SK-N-SH treated with all-trans-retinoic acid at 6 μM for 48 hours (cell line): ENCODE measurements at regions not wholly inside any gene's neighbourhood (a gene's known extent, or its start where the extent isn't known, plus 50 kb on each side); places are given as distances from the start of the nearest gene placed in this dataset.

Experiments used
- ATAC-seq: fragments of 200-7000 bp; cut with Tn5 transposase; 3 replicates; pipeline ENCODE4 v1.9.1; 2020; ENCODE audit warnings: mild to moderate bottlenecking, moderate library complexity
- ARNTL ChIP-seq: fragments of 450-650 bp; formaldehyde crosslinking; IDR thresholded peaks from 2 replicates; pipeline ENCODE4 v1.5.0; 2020; ENCODE audit warnings: low read depth, mild to moderate bottlenecking, moderate library complexity, borderline replicate concordance
- CSDC2 ChIP-seq: fragments of 250-450 bp; sonication (Bioruptor Pico); IDR thresholded peaks from 2 replicates; pipeline ENCODE4 v1.5.0; 2020; ENCODE audit warnings: mild to moderate bottlenecking, moderate library complexity
- ESRRG ChIP-seq: fragments of 250-450 bp; sonication (Bioruptor Pico); IDR thresholded peaks from 2 replicates; pipeline ENCODE4 v1.6.1; 2021; ENCODE audit warnings: mild to moderate bottlenecking
- GLIS3 ChIP-seq: fragments of 250-450 bp; sonication (Bioruptor Pico); IDR thresholded peaks from 2 replicates; pipeline ENCODE4 v1.5.0; 2020; ENCODE audit warnings: mild to moderate bottlenecking, moderate library complexity
- ISL1 ChIP-seq: fragments of 250-450 bp; sonication (Bioruptor Pico); IDR thresholded peaks from 2 replicates; pipeline ENCODE4 v2.1.2; 2022; ENCODE audit warnings: mild to moderate bottlenecking, moderate library complexity
- OSR1 ChIP-seq: fragments of 250-450 bp; sonication (Bioruptor Pico); IDR thresholded peaks from 2 replicates; pipeline ENCODE4 v1.8.0; 2022; ENCODE audit warnings: moderate library complexity, mild to moderate bottlenecking, inconsistent platforms
- PPARA ChIP-seq: fragments of 250-450 bp; sonication (Bioruptor Pico); IDR thresholded peaks from 2 replicates; pipeline ENCODE4 v1.5.0; 2020; ENCODE audit warnings: mild to moderate bottlenecking, borderline replicate concordance
- RARB ChIP-seq: fragments of 250-450 bp; sonication (Bioruptor Pico); IDR thresholded peaks from 2 replicates; pipeline ENCODE4 v1.8.0; 2021; ENCODE audit warnings: mild to moderate bottlenecking, moderate library complexity
- SNAI2 ChIP-seq: fragments of 250-450 bp; sonication (Bioruptor Pico); IDR thresholded peaks from 2 replicates; pipeline ENCODE4 v1.5.0; 2020; ENCODE audit warnings: mild to moderate bottlenecking, moderate library complexity
- TCF4 ChIP-seq: fragments of 250-450 bp; sonication (Bioruptor Pico); IDR thresholded peaks from 2 replicates; pipeline ENCODE4 v1.8.0; 2021; ENCODE audit warnings: mild to moderate bottlenecking, moderate library complexity, borderline replicate concordance
- TOX ChIP-seq: fragments of 250-450 bp; sonication (Bioruptor Pico); IDR thresholded peaks from 2 replicates; pipeline ENCODE4 v1.8.0; 2021; ENCODE audit warnings: mild to moderate bottlenecking, moderate library complexity, borderline replicate concordance
- ZC3H10 ChIP-seq: fragments of 250-450 bp; sonication (Bioruptor Pico); IDR thresholded peaks from 2 replicates; pipeline ENCODE4 v1.5.1; 2021; ENCODE audit warnings: mild to moderate bottlenecking, moderate library complexity
- ZFP3 ChIP-seq: fragments of 250-450 bp; sonication (Bioruptor Pico); IDR thresholded peaks from 2 replicates; pipeline ENCODE4 v1.5.0; 2020; ENCODE audit warnings: mild to moderate bottlenecking, moderate library complexity
- ZFP30 ChIP-seq: fragments of 450-650 bp; formaldehyde crosslinking; IDR thresholded peaks from 2 replicates; pipeline ENCODE4 v1.5.0; 2022; ENCODE audit warnings: mild to moderate bottlenecking, moderate library complexity
- ZNF565 ChIP-seq: fragments of 450-650 bp; formaldehyde crosslinking; conservative IDR thresholded peaks from 2 replicates; pipeline ENCODE4 v1.5.0; 2020; ENCODE audit warnings: low read depth, mild to moderate bottlenecking, moderate library complexity
- ZNF70 ChIP-seq: fragments of 450-650 bp; formaldehyde crosslinking; IDR thresholded peaks from 2 replicates; pipeline ENCODE4 v1.5.0; 2020; ENCODE audit warnings: mild to moderate bottlenecking, moderate library complexity
- ZNF8 ChIP-seq: fragments of 450-650 bp; formaldehyde crosslinking; IDR thresholded peaks from 2 replicates; pipeline ENCODE4 v1.5.0; 2020; ENCODE audit warnings: mild to moderate bottlenecking, moderate library complexity
- TF ChIP-seq, protein P1 (sequence below): fragments of 250-450 bp; sonication (Bioruptor Pico); IDR thresholded peaks from 2 replicates; pipeline ENCODE4 v1.8.0; 2021; ENCODE audit warnings: low read depth, mild to moderate bottlenecking, moderate library complexity, borderline replicate concordance
- TF ChIP-seq, protein P2 (sequence below): fragments of 250-450 bp; sonication (Bioruptor Pico); IDR thresholded peaks from 2 replicates; pipeline ENCODE4 v1.8.0; 2020; ENCODE audit warnings: mild to moderate bottlenecking, moderate library complexity, borderline replicate concordance
- TF ChIP-seq, protein P3 (sequence below): fragments of 250-450 bp; sonication (Bioruptor Pico); IDR thresholded peaks from 2 replicates; pipeline ENCODE4 v1.5.0; 2020; ENCODE audit warnings: mild to moderate bottlenecking, moderate library complexity
- TF ChIP-seq, protein P4 (sequence below): fragments of 250-450 bp; sonication (Bioruptor Pico); IDR thresholded peaks from 2 replicates; pipeline ENCODE4 v1.5.1; 2021; ENCODE audit warnings: mild to moderate bottlenecking, moderate library complexity

DNA sequence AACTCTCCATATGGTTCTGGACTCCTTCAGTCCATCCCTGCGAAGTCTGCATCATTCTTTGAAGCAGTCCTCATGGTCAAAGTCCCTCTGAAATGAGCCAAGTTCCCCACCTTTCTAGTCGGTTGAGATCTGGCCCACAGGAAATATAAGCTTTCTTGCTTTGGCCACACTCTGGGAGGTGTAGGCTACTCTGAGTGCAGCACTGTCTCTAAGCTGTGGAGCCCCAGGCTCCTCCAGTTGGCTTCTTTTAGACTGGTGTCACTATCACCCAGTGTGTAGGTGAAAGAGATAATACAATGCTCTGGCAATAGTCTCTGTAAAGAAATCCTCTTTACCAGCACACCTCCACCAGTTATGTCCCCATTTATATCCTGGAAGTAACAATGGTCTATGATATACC lies 486.5 kb upstream of the KLF12 start (continued):
- TF ChIP-seq, protein P1, sequence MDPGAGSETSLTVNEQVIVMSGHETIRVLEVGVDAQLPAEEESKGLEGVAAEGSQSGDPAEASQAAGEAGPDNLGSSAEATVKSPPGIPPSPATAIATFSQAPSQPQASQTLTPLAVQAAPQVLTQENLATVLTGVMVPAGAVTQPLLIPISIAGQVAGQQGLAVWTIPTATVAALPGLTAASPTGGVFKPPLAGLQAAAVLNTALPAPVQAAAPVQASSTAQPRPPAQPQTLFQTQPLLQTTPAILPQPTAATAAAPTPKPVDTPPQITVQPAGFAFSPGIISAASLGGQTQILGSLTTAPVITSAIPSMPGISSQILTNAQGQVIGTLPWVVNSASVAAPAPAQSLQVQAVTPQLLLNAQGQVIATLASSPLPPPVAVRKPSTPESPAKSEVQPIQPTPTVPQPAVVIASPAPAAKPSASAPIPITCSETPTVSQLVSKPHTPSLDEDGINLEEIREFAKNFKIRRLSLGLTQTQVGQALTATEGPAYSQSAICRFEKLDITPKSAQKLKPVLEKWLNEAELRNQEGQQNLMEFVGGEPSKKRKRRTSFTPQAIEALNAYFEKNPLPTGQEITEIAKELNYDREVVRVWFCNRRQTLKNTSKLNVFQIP (CRISPR knock-in tag), result no peak
- TF ChIP-seq OSR1 (no peak), ZNF565 (CRISPR knock-in tag) (no peak), ZNF8 (CRISPR knock-in tag) (no peak), ESRRG (CRISPR knock-in tag) (no peak), ZNF70 (CRISPR knock-in tag) (no peak), TCF4 (no peak)

DNA sequence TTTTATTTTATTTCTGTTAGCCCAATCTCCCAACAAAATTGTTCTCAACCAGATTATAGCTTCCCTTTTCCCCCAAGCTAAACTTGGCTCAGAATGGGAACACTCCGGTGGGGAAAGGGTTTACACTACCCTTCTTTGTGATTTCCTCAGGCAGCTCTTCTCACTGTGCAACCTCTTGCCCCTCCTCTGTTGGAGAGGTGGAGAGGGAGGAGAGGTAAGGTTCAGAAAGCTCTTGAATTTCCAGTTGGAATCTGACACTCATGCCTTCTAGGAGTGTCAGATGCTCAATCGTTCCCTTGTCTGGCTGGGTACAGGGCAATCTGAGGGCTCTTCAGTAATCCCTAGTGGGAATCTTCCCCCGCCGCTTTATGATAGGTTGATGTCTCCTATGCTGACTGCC lies 486.1 kb upstream of the KLF12 start:
- no peak for ATAC-seq
- TF ChIP-seq ZNF70 (CRISPR knock-in tag), result no peak
- TF ChIP-seq CSDC2 (CRISPR knock-in tag), result no peak
- TF ChIP-seq TCF4, result no peak
- TF ChIP-seq TOX, result no peak
- no peak for TF ChIP-seq SNAI2 (CRISPR knock-in tag)
- TF ChIP-seq ARNTL (CRISPR knock-in tag), result no peak
- no peak for TF ChIP-seq PPARA
- TF ChIP-seq, protein P1 (CRISPR knock-in tag), result no peak
- TF ChIP-seq GLIS3, result no peak
- no peak for TF ChIP-seq ZFP3
- TF ChIP-seq, all 23 proteins: peak for 0

DNA sequence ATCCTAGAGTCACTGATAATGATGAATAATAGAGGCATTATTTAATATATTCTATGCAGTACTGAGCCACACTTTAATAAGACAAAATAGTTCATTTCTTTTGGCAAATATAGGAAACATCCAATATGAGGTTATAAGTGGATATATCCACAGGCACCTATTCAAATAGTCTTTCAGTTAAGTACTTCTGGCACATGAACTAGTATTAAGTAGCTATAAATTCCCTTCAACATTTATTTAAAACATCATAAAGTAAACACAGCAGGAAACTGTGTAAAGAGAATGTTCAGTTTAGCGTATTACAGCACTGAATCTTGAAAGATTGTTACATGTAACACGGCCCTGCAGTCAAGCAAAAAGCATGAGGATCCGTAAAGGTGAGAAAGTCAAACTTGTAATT lies 463.3 kb upstream of the KLF12 start:
- no peak for TF ChIP-seq OSR1
- TF ChIP-seq ZFP30, result no peak
- TF ChIP-seq PPARA, result no peak
- ATAC-seq, result no peak

DNA sequence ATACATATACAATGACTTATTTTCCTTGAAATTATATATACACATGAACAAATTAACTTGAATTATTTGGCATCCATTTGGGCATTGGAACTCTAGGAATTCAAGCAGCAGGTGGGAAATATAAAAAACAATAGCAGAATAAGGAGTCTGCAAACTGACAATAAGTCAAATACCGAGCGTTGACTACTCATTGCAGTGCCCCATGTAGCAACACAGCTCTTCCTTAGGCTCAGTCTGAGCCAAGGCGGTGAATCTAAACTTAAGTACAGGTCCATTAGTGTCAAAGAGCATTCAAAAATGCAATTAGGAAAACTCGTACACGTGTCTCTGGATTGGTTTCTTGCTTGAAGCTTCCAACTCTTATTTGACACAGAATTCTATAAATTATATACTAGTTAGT lies 462.5 kb upstream of the KLF12 start:
- TF ChIP-seq ISL1 (CRISPR knock-in tag) (no peak), TOX (no peak), ZFP30 (no peak), ZC3H10 (CRISPR knock-in tag) (no peak), ZNF70 (CRISPR knock-in tag) (no peak), OSR1 (no peak), ZNF565 (CRISPR knock-in tag) (no peak), ARNTL (CRISPR knock-in tag) (no peak), RARB (CRISPR knock-in tag) (no peak)
- TF ChIP-seq, protein P2, sequence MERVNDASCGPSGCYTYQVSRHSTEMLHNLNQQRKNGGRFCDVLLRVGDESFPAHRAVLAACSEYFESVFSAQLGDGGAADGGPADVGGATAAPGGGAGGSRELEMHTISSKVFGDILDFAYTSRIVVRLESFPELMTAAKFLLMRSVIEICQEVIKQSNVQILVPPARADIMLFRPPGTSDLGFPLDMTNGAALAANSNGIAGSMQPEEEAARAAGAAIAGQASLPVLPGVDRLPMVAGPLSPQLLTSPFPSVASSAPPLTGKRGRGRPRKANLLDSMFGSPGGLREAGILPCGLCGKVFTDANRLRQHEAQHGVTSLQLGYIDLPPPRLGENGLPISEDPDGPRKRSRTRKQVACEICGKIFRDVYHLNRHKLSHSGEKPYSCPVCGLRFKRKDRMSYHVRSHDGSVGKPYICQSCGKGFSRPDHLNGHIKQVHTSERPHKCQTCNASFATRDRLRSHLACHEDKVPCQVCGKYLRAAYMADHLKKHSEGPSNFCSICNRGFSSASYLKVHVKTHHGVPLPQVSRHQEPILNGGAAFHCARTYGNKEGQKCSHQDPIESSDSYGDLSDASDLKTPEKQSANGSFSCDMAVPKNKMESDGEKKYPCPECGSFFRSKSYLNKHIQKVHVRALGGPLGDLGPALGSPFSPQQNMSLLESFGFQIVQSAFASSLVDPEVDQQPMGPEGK (CRISPR knock-in tag), result no peak
- TF ChIP-seq, protein P1 (CRISPR knock-in tag), result no peak
- no peak for ATAC-seq

DNA sequence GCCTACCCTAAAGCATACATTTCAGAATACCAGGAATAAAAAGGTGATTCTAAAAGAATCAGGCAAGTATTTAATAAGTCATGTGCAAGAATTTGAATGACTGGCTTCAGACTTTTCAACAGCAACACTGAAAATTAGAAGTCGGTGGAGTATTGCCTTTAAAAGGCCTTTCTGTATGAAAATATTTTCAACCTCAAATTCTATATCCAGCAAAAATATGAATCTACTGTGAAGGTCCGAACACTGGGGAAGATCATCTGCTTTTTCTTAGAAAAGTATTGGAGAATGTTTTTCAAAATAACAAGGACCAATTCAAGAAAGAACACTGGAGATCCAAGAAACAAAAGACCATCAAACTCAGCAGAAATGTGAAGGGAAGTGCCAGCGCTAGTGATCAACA lies 459.5 kb upstream of the KLF12 start:
- no peak for ATAC-seq
- TF ChIP-seq ESRRG (CRISPR knock-in tag) (no peak), TOX (no peak), TCF4 (no peak), RARB (CRISPR knock-in tag) (no peak), ZFP30 (no peak), ISL1 (CRISPR knock-in tag) (no peak)
- TF ChIP-seq, protein P3, sequence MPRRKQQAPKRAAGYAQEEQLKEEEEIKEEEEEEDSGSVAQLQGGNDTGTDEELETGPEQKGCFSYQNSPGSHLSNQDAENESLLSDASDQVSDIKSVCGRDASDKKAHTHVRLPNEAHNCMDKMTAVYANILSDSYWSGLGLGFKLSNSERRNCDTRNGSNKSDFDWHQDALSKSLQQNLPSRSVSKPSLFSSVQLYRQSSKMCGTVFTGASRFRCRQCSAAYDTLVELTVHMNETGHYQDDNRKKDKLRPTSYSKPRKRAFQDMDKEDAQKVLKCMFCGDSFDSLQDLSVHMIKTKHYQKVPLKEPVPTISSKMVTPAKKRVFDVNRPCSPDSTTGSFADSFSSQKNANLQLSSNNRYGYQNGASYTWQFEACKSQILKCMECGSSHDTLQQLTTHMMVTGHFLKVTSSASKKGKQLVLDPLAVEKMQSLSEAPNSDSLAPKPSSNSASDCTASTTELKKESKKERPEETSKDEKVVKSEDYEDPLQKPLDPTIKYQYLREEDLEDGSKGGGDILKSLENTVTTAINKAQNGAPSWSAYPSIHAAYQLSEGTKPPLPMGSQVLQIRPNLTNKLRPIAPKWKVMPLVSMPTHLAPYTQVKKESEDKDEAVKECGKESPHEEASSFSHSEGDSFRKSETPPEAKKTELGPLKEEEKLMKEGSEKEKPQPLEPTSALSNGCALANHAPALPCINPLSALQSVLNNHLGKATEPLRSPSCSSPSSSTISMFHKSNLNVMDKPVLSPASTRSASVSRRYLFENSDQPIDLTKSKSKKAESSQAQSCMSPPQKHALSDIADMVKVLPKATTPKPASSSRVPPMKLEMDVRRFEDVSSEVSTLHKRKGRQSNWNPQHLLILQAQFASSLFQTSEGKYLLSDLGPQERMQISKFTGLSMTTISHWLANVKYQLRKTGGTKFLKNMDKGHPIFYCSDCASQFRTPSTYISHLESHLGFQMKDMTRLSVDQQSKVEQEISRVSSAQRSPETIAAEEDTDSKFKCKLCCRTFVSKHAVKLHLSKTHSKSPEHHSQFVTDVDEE (CRISPR knock-in tag), result no peak
- TF ChIP-seq, protein P1 (CRISPR knock-in tag), result no peak
- TF ChIP-seq, protein P4, sequence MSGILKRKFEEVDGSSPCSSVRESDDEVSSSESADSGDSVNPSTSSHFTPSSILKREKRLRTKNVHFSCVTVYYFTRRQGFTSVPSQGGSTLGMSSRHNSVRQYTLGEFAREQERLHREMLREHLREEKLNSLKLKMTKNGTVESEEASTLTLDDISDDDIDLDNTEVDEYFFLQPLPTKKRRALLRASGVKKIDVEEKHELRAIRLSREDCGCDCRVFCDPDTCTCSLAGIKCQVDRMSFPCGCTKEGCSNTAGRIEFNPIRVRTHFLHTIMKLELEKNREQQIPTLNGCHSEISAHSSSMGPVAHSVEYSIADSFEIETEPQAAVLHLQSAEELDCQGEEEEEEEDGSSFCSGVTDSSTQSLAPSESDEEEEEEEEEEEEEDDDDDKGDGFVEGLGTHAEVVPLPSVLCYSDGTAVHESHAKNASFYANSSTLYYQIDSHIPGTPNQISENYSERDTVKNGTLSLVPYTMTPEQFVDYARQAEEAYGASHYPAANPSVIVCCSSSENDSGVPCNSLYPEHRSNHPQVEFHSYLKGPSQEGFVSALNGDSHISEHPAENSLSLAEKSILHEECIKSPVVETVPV (CRISPR knock-in tag), result no peak
